AG09309 (cell line): ENCODE measurements at regions not wholly inside any gene's neighbourhood (a gene's known extent, or its start where the extent isn't known, plus 50 kb on each side); places are given as distances from the start of the nearest gene placed in this dataset.

ENCODE experiments used
- DNase-seq: peaks from one replicate; pipeline ENCODE4 v3.0.0-alpha.2; 2010; ENCODE audit warnings: low read depth
- H3K4me3 ChIP-seq: 2 replicates; pipeline ENCODE4 v1.5.1; 2011; ENCODE audit warnings: mild to moderate bottlenecking, low read depth, low read length, moderate library complexity; ENCODE audit not compliant: control insufficient read depth
- CTCF ChIP-seq: IDR thresholded peaks from 2 replicates; pipeline ENCODE4 v1.5.1; 2011; ENCODE audit warnings: mild to moderate bottlenecking, low read depth, low read length, inconsistent platforms; ENCODE audit not compliant: insufficient read depth, control insufficient read depth; ENCODE audit errors: missing control alignments

GRCh38 chr2:37774976-37775907 is 103.8 kb upstream of the CDC42EP3 start:
- DNase-seq = no peak
- no peak for TF ChIP-seq CTCF

GRCh38 chr2:37775908-37776250 is 104.4 kb upstream of the CDC42EP3 start:
- no peak overlapping the region for H3K4me3 ChIP-seq
- no peak for DNase-seq
- TF ChIP-seq CTCF = no peak

More at GRCh38 chr2:37774976-37775907, 103.8 kb upstream of the CDC42EP3 start:
- H3K4me3 ChIP-seq = no peak overlapping the region

GRCh38 chr2:37776487-37776886 is 105.0 kb upstream of the CDC42EP3 start:
- DNase-seq = no peak
- TF ChIP-seq CTCF = no peak
- no peak overlapping the region for H3K4me3 ChIP-seq

- no peak for DNase-seq
- no peak overlapping the region for H3K4me3 ChIP-seq
- no peak for TF ChIP-seq CTCF
Measured at GRCh38 chr2:37779139-37779538, 107.7 kb upstream of the CDC42EP3 start.

- no peak for TF ChIP-seq CTCF
- DNase-seq = no peak
- H3K4me3 ChIP-seq = no peak overlapping the region
Measured at GRCh38 chr2:37779611-37780386, 108.4 kb upstream of the CDC42EP3 start.

GRCh38 chr2:37780387-37780676 is 108.9 kb upstream of the CDC42EP3 start:
- DNase-seq = no peak
- TF ChIP-seq CTCF = no peak
- no peak overlapping the region for H3K4me3 ChIP-seq
